ENCODE measurements at regions not wholly inside any gene's neighbourhood (a gene's known extent, or its start where the extent isn't known, plus 50 kb on each side); places are given as distances from the start of the nearest gene placed in this dataset.

DNA sequence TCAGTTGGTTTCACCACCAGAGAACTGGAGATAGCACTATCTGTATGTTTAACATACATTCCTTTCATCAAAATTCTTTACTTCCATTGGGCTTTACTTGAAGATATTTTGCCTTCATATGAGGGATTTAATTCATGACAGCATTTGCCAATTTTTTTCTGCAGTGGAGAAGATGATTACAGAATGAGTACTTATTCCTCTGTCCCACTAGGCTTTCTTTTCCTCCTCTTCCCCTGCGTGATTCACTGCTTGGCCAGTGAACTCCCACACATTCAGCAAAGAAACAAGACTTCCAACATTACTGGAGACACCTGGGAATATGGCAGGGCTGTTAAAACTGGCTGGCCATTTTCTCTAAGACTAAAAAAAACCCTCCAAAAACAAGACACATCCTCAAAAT, 425.8 kb upstream of the KCNH7 start:
- no peak for DNase-seq

DNA sequence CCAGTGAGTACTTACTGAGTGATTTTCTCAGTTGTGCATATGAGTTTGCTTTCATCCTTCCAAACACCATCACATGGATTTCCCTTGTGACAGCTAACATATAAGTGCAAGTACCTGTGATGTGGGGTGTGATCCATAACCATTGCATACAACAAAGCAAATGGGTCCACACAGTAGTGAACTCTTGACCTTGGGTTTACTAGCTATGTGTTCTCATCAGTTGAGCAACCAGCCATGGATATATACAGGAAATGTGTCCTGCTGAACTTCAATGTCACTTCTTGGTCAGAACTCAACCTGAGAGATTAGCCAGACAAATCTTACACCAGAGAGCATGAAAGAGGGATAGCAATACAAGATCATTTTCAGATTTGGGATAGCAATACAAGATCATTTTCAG, 420.9 kb upstream of the KCNH7 start:
- DNase-seq, result no peak

DNA sequence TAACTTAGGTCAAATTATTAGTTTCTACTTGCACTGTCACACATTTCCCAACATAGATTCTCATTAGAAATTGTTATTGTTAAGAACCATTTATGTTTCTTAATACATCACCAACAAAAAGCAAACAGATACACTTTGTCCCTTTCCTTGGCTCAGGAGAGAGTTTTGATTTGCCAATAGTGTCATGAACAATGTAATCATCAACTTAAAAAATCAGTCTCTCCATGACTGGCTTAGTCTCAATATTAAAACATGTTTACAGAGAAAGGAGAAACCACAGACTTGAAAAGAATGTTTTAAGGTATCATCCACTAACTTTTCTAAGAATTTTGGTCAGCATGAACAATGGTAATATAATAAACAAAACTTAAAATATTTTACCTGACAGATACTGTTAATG, 416.5 kb upstream of the KCNH7 start:
- no peak for DNase-seq

DNA sequence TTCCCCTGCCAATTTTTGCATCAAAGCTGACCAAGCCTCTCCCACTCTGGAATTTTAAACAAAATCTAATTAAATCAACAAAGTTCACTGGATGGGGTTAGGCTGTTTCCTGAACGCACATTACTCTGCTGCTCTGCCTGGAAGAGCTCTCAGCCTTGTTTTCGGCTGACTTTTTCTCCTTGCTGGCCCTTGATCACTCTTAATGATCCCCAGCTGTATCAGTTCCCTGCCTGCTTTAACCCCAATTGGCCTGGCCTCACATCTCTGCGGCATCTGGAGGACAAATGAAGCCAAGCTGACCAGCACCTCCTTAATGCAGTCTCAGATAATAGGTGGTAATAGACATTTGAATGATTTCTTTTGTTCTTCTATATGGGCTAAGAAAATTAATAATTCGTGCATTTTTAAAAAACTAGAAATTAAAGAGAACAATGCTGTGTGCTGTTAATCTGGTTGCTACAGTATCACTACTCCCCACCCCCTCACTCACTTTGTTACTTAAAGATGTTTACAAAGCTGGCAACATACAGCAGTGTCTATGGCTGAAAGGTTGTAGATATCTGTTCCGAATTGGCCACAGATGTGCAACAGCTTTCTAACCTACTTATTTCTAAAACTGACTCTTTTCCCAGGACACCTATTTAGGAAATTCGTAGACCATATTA, 415.2 kb upstream of the KCNH7 start:
- DNase-seq, result no peak

DNA sequence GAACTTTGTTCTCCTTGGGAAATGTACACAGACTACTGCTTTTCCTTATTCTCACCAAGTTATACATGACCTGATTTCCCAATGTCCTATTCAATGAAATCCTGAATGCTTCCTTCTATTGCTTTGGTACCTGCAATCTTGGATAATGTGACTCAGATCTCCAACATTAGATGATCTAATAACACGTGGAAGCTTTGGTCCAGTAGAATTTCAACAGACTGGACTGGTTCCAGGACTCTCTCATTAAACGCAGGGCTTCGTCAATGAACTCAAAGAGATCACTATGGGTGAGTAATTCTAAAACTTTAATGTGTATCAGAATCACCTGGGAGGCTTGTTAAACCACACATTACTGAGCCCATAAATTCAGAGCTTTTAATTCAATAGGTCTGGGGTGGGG, 413.6 kb upstream of the KCNH7 start:
- no peak for DNase-seq

DNA sequence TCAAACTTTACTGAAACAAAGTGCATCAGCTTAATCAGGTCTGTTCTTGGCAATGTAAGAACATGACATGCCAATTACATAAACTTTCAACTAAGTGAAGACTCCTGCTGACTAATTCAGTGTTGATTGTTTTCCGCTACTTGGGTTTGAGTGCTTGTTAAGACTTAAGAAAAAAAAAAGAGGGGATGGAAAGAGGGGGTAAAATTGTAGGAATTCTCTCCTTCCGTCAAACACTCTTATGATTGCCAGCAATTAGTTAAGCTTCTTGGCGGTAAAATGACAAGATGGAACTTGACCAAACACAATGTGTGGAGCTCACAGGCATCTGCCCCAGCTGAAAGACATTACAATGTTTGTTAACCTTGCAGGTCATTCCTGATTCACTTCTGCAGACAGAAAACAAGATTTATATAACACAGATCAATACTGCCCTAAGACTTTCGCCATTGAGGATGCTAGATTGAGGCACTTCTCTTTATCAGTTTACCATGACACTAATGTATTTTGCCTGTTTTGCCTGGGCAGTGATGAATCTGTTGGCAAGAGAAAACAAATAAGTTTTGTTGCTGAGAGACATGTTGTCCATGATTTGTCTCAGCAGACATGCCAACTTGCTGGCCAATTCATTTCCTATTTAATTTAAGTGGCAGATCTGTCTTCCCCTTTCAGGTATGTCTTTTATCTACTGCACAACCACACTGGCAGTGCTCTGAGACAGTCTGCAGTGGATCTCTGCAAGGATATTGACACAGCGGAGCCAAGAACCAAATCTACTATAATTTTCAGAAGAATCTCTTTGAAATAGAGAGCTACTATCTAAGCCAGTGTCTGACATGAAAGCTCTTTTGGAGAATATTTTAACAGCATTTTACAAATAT, 410.0 kb upstream of the KCNH7 start:
- DNase-seq, result no peak

DNA sequence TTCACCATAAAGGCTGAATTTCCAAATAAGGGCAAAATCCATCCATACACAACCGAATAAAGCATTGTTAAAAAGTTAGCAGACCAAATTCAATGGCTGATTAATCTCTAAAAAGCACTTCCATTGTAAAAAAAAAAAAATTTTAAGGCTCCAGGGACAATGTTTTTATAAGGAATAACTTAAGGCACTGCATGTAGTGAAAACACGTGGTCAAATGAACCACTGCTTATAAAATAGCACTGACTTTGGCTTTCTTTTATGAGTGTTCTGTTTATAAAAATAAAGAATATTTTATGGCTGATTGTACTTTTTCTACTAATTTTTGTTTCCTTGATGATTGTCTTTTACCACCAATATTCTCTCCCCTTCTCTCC, 409.3 kb upstream of the KCNH7 start:
- DNase-seq, result no peak

DNA sequence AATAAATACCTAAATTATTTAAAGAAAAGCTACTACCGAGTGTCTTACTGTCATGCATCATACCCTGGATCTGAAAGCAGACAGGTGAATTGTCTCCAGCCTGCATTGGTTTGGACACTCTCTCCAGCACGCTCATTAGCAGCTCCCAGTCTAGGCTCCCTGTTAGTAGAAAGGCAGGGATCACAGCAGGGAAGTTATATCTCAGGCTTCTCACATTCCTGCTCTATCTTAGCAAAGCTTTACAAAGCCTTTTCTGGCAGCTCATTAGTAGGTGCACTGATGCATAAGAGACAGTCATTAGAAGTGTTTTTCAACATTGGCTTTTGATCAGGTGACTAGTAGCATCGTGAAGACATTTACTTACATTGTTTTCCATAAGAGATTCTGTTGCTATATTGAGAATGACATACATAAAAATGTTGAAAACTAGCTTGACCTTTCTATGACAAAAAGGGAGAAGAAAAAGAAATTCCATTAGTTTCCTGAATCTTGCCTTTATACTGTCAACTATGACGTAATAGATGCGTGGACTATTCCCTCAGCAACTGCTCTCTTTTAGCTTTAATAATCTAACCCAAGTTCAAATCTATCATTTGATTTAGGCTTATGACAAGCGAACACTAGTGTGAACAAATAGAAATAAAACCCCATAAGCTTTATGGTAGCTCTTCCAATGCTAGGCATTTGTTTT, 408.7 kb upstream of the KCNH7 start:
- no peak for DNase-seq

DNA sequence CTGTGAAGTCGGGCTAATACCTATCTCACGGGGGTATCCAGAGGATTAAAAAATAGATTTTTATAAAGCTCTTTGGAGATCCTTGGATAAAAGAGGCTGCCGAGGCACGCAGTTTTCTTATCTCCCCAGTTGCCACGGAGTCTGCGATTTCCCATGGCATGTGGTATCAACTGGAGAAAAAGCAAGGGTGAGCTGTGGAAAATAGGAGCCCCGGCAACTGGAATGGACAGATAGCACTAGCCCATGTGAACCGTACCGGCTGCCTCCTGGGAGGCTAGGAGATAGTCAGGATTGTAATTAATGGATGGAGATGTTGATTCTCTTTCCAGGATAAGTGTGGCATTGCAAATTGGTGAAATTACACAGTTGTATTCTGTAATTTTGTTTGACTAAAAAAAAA, 407.6 kb upstream of the KCNH7 start:
- DNase-seq, result no peak

DNA sequence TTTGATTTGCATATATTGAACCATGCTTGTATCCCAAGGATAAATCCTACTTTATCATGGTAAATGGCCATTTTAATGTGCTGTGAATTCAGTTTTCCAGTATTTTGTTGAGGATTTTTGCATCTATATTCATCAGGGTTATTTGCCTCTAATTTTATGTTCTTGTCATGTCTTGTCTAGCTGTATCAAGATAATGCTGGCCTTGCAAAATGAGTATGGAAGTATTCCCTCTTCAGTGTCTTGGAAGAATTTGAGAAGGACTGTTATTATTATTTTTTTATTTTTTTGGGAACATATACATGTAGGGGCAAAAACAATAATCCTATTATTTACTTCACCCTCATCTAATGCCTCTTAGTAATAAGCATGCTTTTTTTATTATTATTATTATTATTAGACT, 398.0 kb upstream of the KCNH7 start:
- no peak for DNase-seq

DNA sequence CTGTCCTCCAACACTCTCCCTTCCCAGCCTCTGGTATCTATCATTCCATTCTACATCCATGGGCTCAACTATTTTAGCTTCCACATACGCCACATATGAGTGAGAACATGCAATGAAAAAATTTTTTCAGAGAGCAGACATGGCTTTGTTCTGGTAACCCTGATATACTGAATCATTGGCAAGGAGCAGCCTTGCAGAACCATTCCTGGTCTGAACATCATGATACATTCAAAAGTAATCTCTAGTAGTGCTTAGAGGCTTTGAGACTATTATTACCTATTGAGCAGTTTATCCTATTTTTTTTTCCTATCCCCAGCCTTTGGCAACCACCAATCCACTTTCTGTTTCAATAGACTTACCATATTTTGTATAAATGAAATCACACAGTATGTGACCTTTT, 393.1 kb upstream of the KCNH7 start:
- no peak for DNase-seq

DNA sequence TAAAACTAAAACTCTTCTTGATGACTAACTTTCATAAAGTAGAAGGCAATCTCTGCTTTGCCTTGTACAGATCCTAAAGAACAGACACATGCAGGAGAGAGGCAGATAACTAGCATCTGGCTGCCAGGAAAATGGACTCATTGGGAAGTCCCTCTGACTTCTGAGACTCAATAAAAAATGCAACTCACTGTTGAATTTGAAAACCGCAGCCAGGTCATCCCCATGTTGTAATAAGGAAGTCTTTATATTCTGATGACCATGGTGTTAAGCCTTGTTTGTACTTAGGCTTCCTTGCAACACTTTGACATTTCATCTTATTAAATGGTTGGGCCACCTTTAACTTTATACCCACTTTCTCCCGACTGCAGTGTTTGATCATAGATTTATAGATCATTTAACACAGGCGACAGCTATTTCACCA, 375.1 kb upstream of the KCNH7 start:
- DNase-seq, result no peak

DNA sequence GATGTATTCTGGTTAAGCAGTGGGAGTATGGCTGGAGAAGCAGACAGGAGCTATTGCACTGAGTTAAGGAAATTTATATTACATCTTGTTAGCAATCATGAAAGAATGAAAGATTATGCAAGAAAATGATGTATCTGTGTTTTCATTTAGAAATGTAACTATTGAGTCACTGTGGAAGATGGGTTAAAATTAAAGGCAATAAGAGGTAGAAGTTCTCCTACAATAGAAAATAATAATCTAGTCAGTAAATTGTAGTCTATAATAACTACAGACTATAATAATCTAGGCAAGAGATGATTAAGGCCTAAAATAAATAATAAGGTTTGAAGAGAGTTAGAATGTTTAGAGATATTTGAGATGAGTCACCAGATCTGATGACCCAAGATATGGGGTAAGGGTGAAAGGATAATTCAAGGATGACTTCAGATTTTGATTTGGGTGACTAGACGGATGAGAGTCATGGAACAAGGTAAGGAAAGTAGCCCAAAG, 371.9 kb upstream of the KCNH7 start:
- no peak for DNase-seq

DNA sequence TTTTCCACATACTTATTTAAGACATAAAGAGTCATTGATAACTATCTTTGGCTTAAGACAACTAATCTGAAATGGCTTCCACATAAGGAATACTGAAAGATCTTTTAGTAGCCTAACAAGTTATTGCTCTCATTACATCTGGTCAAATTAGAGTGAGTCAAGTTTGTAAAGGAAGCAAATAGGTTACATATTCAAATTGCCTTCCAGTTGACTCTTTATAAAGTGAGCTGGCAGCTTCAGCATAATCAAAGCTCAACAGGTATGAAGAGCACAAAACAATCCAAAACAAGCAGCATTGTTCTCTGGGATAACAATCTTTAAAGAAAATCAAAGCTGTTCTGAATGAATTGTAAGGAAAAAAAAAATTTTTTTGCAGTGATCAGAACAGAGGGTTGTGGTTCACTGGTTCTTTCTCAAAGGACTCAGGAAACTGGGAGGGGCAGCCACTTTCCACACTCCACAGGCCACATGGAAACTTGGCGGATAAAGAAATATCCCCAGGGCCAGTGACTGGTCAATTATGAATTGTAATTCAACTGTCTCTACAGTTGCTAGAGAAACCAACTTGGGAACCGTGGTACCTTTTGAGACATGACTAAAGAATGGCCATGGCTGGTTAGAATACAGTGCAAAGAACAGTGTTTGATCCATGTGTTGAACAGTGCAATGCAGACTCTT, 369.3 kb upstream of the KCNH7 start:
- no peak for DNase-seq

DNA sequence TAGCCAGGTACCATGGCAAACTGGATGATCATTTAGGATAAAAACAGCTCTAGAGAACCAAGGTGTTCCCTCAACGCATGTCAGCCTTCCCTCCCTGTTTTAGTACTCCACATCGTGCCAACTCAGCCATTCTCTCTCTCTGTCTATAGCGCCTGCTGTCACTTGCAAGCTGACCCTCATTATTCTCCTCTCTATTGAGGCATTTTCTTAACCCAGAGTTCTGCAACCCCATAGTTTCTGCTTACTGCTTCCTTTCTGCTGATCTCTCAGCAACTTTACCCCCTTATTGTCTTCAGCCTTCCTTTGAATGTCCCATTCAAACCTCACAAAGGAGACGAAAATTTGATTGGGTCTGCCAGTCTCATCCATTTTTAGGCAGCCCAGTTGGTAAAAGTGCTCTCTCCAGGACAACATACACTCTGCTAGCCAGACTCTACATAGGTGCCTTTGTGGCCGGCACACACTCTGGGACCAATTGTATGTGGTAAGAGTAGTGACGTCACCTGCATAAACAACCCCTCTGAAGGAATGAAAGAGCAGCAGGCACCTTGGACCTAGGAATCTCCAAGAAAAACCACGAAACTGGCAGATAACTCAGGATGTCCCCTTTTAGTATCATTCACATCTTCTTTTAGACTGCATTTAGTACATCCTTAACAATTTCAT, 367.2 kb upstream of the KCNH7 start:
- DNase-seq, result no peak

DNA sequence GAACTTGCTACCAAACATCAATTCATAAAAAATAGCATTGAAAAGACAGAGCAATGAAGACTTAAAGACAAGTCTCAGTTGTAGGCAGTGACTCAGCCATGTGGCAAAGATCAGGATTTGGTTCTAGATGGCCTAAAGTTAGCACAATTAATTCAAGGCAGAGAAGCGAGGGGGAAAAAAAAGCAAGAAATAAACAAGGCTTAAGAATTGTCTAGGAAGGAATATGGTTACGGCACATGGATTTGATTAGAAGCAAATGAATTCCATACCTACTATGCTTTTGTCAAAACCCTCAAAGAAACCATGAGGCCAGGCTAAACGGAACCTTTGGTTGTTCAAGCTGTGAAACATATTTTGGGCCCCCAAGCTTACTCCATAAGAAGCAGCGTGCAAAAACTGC, 362.2 kb upstream of the KCNH7 start:
- no peak for DNase-seq

DNA sequence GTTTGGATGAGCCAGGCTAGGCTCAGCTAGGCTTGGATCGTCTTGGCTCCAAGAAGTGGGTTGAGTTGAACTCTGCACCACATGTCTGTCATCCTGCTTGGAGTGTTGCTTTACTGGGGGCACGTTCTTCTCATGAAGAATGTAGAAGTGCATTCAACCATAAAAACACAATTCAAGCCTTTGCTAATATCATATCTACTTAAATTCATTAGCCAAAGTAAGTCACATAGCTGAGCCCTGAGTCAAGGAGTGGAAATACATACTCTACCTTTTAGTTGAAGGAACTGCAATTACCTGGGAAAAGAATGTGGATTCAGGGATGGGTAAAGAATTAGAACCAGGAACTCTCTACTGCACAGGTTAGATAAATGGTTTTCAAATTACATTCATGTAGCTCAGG, 360.4 kb upstream of the KCNH7 start:
- DNase-seq, result no peak

DNA sequence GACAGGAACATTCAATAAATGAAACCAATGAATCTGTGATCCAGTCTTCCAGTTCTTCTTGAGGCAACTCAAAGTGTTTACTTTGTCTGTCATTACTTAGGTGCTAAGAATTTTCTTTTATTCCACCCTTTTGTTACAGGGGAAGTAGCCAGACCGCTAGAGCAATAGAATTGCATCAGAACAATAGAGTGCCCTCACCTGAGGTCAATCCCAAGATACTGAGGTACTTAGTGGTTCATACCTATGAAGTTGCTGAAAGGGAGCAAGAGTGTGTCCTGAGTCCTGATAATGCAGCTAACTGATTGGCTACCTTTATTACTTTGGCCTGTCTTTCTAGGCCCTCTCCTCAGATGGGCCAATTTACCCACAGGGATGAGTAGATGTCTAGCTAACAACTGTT, 359.4 kb upstream of the KCNH7 start:
- no peak for DNase-seq

DNA sequence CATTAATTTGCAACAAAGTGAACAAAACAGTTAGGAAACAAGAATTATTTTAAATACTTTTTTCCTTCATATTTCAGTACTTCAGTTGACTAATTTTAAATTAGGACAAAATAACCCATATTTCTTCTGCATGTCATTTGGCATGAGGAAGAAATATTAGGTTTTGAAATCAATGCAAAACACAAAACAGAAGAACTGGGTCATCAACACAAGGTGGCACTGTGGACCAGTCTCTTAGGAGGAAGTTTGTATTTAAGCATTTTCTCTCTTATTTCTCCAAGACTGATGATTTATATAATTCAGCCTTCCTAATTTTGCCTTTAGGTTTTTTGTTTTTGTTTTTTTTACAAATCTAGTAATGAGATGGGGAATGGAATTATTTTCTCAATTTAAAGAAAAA, 352.8 kb upstream of the KCNH7 start:
- peak; percentile 51 to 69 (median 56) for DNase-seq

DNA sequence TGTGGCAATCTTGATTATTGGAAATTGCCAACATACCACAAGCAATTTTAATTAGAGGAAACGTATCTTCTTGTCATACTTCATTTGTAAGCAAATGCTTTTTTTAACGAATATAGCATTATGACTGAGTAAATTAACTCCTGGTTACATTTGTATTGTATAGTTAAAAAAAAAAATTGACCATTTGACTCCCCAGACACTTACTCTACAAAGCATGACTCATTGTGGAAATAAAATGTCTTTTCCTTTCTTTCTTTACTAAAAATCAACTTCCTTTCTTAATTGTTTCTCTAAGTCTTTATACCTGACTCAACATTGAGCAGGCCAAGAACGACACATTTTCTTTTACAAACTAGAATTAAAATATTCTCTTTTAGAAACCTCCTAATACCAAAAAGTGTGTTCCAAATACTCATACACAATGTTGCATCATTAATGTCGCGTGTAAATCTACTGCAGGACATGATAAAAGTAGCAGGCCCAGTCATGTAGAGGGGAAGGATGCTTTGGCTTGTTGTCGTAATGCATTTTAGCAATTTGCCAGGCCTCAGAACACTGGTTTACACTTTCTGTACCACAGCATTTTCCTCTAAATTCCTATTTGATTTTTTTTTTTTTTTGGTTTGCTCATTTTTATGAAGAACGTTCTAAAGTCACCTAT, 349.6 kb upstream of the KCNH7 start:
- no peak for DNase-seq

DNA sequence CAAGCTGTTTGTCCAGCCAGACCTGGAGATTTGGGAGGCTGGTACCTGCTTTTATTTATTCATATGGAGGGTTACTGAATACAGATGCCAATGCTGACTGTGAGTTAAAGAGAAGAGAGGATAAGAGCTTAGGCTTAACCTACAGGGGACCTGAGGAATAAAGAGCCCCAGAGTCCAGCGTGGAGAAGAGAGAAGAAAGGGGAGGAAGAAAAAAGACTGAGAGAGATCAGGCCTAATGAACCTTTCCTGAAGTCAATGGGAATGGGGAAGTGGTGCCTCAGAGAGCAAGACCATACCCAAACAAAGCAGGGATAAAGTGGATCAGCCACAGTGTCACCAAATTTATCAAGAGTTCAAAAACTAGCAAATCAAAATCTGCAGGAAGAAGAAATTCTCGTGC, 348.6 kb upstream of the KCNH7 start:
- no peak for DNase-seq

DNA sequence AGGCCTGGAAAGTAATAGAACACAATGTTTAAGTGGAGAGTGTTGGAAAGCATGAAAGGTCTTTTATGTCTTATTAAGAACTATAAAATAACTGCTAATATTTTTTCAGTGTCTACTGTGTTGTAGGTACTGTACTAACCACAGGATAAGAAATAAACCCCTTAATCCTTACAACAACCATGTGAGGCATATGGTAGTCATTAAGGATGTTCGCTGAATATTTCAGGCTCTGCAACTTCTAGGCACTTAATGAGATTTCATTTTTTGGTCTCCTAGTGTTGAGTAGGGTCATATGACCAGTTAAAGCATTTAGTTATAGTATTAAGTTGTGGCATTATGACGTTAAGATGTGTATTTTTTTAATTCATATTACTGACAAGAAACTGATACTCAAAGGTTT, 346.6 kb upstream of the KCNH7 start:
- DNase-seq, result no peak
